ENCODE measurements at regions not wholly inside any gene's neighbourhood (a gene's known extent, or its start where the extent isn't known, plus 50 kb on each side); places are given as distances from the start of the nearest gene placed in this dataset.

- TF ChIP-seq CTCF (optimal IDR thresholded peaks at IDR 0.05 in 1 of 3, IDR thresholded peaks at IDR 0.05 in 1 of 3, conservative IDR thresholded peaks at IDR 0.05 in 1 of 3; ENCODE audit: extremely low read depth in 1 of 3, insufficient read depth in 2 of 3, low read length in 3 of 3) (no peak), EZH2 (IDR thresholded peaks at IDR 0.05; ENCODE audit: low read length) (no peak)
These were observed 188.8 kb upstream of the NOCT start for GRCh38 chr4:138826754-138827153.
